ENCODE measurements at regions not wholly inside any gene's neighbourhood (a gene's known extent, or its start where the extent isn't known, plus 50 kb on each side); places are given as distances from the start of the nearest gene placed in this dataset.
"Not testable (repeated sequence)": the region's sequence is repeated elsewhere in the genome, so short reads cannot be mapped to it uniquely, and the experiment has no call there.

- no peak for DNase-seq (ENCODE audit: low read depth)
Measured at GRCh38 chr1:234901491-234902049, 227.1 kb downstream of the TOMM20 start.

- no peak for DNase-seq (ENCODE audit: low read depth)
Measured at GRCh38 chr1:234900595-234900994, 228.0 kb downstream of the TOMM20 start.

DNA sequence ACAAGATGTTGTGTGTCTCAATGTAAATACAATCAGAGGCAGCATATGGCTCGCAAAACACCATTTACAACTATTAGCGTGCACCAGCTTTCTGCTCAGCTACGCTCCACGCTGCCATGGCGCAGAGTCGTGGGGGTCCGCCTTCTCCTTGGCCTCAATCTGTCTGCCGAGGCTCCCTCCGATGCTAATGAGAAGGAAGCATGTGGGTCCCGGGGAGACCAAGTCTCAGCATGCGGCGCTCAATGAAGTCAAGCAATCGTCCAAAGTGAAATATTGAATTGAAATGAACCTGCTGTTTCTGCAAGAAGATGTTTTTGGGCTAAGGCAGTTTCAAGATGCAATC lies 228.9 kb downstream of the TOMM20 start:
- DNase-seq (ENCODE audit: low read depth), result no peak

DNA sequence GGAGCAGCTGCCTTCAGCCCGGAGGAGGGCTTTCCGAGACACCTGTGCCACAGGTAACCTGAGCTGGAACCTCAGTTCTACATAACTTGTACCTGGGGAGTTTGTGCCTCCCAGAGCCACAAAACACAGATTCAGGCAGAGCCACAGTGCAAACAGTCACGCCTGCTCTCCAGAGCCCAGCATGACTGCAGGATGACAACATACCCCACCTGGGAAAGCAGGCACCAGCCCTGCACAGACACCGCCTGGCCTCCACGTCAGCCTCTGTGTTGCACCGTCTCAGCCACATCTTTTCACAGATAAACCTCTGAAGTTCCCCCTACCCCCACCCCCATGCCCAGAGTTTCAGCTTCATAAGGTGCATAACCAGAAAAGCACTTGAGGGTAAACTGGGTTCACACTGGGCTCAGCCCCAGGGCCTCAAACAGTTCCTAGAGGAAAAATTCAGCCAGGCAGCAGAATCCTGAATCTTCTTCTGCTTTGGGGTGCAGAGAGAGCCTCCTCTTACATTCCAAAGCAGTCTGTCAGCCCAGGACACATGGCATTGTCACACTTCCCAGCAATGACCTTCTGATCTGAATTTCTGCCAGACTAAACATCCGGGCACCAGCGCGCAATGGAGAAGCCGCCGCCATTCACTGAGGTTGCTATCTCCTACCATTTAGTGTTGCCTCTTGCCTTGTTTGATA lies 229.5 kb downstream of the TOMM20 start:
- DNase-seq (ENCODE audit: low read depth), result no peak

DNA sequence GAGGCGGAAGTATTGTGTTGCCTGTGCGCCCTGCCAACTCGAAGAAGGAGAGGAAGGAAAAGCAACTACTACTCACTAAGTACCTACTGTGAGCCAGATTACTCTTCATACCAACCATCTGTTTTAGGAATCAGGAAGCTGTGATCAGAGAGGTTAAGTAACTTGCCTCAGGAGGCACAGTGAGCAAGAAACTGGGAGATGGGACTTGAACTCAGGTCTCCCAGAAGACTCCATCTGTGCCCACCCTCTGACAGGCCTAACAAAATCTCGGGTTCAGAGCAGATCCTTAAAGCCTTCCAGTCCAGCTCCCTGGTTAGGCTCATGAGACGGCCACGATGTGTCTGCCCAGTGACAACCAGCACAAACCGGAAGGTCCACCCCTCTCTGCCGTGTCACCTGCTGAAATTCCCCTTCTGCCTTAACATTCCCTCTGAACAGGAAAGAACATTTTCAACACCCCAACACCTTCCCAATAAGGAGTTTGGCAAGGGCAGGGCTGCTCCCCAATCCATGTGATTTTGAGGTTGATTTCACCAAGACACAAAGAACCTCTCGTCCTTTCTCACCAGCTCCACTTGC lies 230.1 kb downstream of the TOMM20 start:
- no peak for DNase-seq (ENCODE audit: low read depth)

DNA sequence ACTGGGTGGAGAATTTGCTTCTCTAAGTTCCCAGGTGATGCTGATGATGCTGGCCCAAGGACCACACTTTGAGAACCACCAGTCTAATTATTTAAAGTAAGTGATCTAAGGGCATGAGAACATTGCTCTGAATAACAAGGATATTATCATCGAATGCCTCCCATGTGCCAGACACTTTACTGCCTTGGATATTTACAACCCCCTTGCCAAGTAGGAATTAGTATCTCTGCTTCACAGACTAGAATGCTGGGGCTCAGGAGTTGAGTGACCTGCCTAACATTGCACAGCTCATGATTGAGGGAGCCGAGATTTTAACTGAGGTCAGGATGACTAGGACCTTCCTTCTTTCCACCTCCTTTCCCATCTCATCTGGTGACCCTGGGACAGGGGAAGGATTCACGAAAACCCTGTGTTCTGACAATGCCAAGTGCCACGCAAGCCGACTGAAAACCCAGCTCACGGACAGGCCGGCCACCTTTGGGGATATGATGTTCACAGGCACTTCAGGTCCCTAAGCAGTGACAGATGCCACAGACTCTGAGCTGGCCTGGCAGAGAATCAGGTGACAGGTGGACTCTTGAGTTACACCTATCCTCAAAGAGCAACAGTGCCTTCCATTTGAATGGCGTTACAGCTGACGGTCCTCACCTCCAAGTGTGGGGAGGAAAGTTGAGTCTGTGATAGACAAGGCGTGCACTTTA lies 230.7 kb downstream of the TOMM20 start:
- DNase-seq (ENCODE audit: low read depth), result no peak

GRCh38 chr1:234897390-234897749 lies 231.3 kb downstream of the TOMM20 start:
- no peak for DNase-seq (ENCODE audit: low read depth)

GRCh38 chr1:234896477-234897389 lies 231.9 kb downstream of the TOMM20 start:
- no peak for DNase-seq (ENCODE audit: low read depth)

DNA sequence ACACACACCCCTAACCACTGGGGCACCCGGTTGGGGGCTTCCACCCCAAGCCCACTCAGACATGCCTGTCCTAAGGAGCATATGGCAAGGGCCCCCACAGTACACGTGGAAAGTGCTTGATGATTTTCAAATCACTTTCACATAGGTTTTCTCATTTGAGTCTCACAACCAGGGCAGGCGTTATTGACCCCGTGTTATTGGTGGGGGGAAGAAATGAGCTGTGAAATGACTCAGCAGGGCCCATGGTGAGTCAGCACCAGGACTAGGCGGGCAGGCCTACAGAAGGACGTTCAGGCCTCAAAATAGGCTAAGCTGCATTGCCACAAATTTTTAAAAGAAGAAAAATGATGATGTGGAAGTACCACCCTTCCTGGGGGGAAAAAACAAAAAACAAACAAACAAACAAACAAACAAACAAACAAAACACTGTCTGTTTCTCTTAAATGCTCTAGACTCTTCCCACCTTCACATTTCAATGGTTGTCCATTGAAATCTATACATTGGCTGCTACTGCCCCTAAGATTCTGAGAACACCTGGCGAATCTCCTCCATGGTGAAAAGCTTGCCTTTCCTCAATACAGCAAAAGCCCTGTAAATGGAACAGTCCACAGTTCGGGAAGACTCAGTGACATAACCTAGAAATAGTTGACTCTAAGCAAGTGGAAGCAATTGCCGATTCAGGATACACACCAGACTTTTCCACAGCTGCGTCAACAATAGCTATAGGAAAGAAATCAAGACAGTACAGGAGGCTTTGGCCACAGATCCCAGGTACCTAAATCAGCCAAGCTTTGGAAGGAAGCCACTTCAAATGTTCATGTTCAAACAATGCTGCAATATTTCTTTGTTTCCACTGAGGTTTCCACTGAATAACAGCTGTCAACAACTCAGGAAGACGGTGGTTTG lies 234.7 kb downstream of the TOMM20 start:
- peak; percentile 30 for DNase-seq (ENCODE audit: low read depth)

DNA sequence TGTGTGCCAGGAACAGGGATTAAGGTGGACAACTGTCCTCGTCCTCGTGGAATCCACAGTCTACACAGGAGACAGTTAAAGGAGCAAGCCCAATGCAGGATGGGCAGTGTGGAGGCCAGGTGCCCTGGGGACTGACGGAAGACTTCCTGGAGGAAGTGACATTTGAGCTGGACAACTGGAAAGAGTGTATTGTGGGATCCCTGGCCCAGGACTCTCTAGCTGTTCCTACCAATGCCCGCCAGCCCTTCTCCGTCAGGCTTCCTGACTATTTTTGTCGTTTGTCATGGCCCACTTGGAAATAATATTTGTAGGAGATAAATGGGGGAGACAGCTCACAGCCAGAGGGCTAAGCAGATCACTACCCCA lies 235.3 kb downstream of the TOMM20 start:
- no peak for DNase-seq (ENCODE audit: low read depth)

DNA sequence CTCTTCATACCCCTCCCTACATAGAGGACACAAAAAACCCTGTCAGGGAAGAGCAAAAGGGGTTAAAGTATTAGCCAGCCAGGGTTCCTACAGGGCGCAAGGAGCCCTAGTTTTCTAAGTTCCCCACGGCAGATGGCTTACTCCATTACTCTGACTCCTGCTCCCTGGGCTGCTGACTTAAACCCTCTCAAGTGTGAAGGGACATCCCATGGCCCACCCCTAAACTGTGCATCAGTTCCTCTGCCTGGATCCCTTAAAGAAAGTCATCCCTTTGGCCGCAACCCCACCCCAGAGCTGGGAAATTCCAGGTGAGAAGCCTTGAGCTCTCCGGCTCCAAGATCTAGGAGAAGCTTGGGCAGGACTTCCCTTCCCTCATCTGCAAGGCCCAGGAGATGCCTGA lies 236.0 kb downstream of the TOMM20 start:
- DNase-seq (ENCODE audit: low read depth), result no peak

DNA sequence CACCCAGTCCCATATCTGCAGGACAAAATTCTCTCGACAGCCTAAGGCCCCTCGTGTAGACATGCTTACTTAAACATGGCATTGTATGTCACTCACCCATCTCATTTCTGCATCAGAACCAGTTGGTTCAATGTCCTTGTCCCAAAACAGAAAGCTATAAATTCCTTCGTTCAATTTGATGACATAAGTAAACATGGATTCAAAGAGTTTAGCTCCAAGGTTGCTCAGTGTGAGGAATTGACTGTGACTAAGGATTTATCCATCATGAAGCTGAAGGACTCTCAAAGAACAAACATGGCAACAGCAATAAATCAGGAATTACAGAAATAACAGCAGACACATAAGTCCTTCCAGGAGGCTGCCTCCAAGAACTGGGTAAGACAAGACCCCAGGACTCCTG lies 237.2 kb downstream of the TOMM20 start:
- DNase-seq (ENCODE audit: low read depth), result no peak

DNA sequence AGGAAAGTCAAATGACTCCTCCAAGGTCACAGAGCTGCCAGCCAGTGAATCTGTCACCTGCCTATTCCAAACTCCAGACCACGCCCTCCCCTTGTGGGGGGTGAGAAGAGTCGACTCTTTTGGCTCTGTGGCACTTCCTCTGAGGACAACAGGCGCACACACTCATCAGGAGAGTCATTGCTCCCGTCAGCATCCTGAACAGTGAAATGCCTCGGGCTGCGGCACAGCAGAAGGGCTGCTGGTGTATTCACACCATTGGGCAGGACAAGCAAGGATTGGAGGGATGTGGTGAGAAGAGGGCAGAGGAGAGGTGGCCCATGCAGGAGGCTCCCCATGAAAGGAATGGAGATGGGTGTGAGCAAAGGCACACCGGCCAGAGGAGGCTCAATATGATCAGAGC lies 239.0 kb downstream of the TOMM20 start:
- DNase-seq (ENCODE audit: low read depth), result no peak

- not testable (repeated sequence) for DNase-seq (ENCODE audit: low read depth)
Measured at GRCh38 chr1:234888247-234888646, 240.4 kb downstream of the TOMM20 start.

DNA sequence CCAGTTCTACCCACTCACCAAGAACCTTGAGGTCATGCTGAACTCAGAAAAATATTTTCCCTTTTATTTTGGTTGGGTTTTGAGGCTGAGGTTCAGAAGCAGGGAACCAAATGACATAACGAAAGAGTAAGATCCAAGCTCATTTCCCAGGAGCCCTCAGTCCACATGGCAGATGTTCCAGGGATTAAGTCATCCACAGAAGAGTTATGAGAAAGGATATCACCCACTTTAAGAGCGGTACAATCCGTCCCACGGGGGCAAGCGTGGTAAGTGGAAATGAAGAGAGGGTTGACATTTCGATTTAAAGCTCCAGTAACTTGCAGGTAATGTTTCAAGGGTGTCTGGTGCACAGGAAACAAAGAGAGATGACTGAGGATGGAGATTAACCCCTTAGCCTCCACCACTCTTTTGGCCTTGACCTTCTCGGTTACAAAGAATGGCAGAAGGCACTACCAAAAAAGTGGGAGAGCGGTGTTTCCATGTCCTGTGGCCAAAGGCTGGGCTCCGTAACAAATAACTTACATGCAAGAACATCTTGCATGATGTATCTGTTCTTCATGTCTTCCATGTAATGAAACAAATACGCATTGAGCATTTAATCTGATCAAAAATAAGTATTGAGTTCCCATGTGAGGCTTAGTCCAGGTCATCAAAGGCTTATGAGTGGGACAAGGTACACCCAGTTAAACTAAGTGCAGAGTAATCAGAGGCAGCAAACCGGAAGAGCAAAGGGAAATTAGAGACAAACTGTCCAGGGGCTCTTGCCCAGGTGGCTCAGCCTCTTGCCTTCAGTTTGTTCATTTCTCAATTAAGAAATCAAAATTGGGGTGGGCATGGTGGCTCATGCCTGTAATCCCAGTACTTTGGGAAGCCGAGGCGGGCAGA lies 241.4 kb downstream of the TOMM20 start:
- DNase-seq (ENCODE audit: low read depth), result no peak

DNA sequence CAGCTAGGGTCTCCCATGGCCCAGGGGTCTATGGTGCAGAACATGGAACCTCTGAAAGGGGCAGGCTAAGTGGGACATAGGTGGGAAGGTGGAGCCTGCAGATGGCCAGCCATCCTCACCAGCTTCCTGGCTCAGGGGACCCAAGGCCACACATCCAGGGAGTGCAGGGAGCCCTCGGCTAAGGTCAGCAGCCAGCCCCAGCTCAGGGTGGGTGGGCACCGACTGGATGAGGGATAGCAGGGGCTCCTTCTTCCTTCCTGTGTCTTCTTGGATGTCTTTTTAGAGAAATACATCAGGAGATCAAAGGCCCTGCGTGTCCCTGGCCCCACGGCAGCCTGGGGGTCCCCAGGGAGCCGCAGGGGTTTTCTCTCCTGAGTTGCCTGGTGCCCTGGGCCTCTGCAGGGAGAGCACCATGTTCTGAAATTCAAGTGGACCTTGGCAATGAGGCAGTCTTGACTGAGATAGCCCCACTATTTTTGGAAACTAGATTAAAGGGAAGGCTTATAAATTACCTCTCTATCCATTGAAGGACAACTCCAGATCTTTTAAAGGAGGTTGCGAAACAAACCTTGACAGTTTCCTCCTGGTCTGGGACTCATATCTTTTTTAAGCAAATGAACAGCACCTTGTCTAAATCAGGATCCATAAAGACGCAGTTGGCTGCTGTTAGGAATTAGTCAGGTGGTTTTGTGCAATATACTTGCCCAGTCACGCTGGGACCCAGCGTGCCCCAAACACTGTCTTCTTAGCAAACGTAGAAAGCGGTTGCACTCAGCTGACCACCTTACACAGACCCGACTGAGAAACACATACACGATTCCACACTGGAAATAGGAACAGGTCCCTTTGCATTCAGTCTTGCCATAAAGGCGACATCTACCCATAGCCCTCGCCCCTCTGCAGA lies 242.3 kb downstream of the TOMM20 start:
- no peak for DNase-seq (ENCODE audit: low read depth)

DNA sequence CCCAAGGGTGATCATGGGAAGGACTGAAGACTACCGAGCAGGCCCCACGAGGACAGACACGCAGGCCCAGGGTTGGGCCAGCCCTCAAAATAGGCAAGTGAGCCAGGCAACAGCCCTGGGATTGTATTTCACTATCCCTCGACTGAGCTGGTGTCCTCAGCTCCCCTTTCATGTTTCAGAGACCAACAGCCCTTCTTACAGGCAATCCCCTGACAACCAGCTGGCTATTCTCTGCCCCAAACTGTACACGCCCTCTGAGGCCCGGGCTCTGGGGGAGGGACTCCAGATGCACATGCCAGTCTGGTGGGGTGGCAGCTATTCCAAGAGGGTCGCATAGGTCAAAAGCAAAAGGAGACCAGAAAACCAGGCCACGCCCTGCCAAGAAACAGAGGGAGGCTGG lies 243.0 kb downstream of the TOMM20 start:
- DNase-seq (ENCODE audit: low read depth), result no peak

- DNase-seq (ENCODE audit: low read depth), result no peak
Measured at GRCh38 chr1:234884701-234885100, 243.9 kb downstream of the TOMM20 start.

DNA sequence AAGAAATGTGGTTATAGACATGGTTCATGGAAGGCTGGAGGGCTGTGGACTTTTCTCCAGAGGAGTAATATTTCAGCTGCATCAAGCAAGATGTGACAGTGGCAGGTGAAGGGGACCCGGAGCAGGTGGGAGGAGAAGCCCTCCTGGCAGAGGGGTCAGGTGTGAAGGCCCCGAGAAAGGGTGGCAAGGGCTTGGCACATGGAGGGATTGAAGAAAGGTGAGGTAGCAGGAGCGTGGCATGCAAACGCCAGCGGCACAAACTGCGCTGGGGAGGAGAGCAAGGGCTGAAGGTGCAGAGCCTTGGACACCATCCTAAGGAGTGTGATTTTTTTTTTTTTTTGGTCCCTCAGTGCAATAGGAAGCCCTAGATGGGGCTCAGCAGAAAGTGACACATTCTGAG lies 244.6 kb downstream of the TOMM20 start:
- no peak for DNase-seq (ENCODE audit: low read depth)

All from HS-27A (cell line).